OCI-LY1 (cell line): ENCODE measurements at regions not wholly inside any gene's neighbourhood (a gene's known extent, or its start where the extent isn't known, plus 50 kb on each side); places are given as distances from the start of the nearest gene placed in this dataset.
"Not testable (repeated sequence)": the region's sequence is repeated elsewhere in the genome, so short reads cannot be mapped to it uniquely, and the experiment has no call there.

Experiments
- H2AFZ ChIP-seq: fragments of 200-600 bp; sonication (generic), shearing (Covaris generic); 2 replicates; pipeline ENCODE4 v1.6.0; 2014; ENCODE audit warnings: antibody characterized with exemption, mild to moderate bottlenecking, low read length
- H3F3A ChIP-seq: fragments of 200-600 bp; sonication (generic), shearing (Covaris generic); 2 replicates; pipeline ENCODE4 v1.6.0; 2014; ENCODE audit warnings: mild to moderate bottlenecking, antibody characterized with exemption, low read length, moderate library complexity; ENCODE audit not compliant: insufficient read depth
- H3K27ac ChIP-seq: fragments of 200-600 bp; sonication (generic); 2 replicates; pipeline ENCODE4 v1.5.1; 2014; ENCODE audit warnings: low read length, mixed run types, mild to moderate bottlenecking, low read depth; ENCODE audit not compliant: poor library complexity, severe bottlenecking
- H3K27me3 ChIP-seq: fragments of 200-600 bp; sonication (generic); 2 replicates; pipeline ENCODE4 v1.6.0; 2014; ENCODE audit warnings: antibody characterized with exemption, mild to moderate bottlenecking, low read length, moderate library complexity; ENCODE audit not compliant: insufficient read depth
- H3K36me3 ChIP-seq: fragments of 200-600 bp; sonication (generic); 2 replicates; pipeline ENCODE4 v1.6.1; 2014; ENCODE audit warnings: mild to moderate bottlenecking, antibody characterized with exemption, low read length, moderate library complexity, mixed read lengths; ENCODE audit not compliant: insufficient read depth
- H3K4me1 ChIP-seq: fragments of 200-600 bp; sonication (generic); 2 replicates; pipeline ENCODE4 v1.5.1; 2014; ENCODE audit warnings: mild to moderate bottlenecking, low read length, moderate library complexity; ENCODE audit not compliant: insufficient read depth, severe bottlenecking
- H3K4me2 ChIP-seq: fragments of 200-600 bp; sonication (generic), shearing (Covaris generic); 2 replicates; pipeline ENCODE4 v1.6.1; 2014; ENCODE audit warnings: low read length
- H3K4me3 ChIP-seq: fragments of 200-600 bp; sonication (generic); 2 replicates; pipeline ENCODE4 v1.5.1; 2014; ENCODE audit warnings: low read length, low read depth, mild to moderate bottlenecking, mixed read lengths; ENCODE audit not compliant: poor library complexity, severe bottlenecking
- H3K79me2 ChIP-seq: fragments of 200-600 bp; shearing (Covaris generic); 2 replicates; pipeline ENCODE4 v1.6.1; 2016; ENCODE audit warnings: mixed run types, low read length, mixed read lengths; ENCODE audit not compliant: insufficient read depth
- H3K9ac ChIP-seq: fragments of 200-600 bp; sonication (generic), shearing (Covaris generic); 2 replicates; pipeline ENCODE4 v1.6.1; 2014; ENCODE audit warnings: mild to moderate bottlenecking, low read length, mixed read lengths
- H3K9me2 ChIP-seq: fragments of 200-600 bp; sonication (generic), shearing (Covaris generic); 2 replicates; pipeline ENCODE4 v1.6.1; 2014; ENCODE audit warnings: low read depth, mild to moderate bottlenecking, low read length, mixed read lengths
- H3K9me3 ChIP-seq: fragments of 200-600 bp; shearing (Covaris generic); 2 replicates; pipeline ENCODE4 v1.6.1; 2014; ENCODE audit warnings: low read length, mixed read lengths
- H4K20me1 ChIP-seq: fragments of 200-600 bp; sonication (generic), shearing (Covaris generic); 2 replicates; pipeline ENCODE4 v1.6.0; 2016; ENCODE audit warnings: mild to moderate bottlenecking, low read length; ENCODE audit not compliant: insufficient read depth
- CTCF ChIP-seq: fragments of 200-600 bp; sonication (generic), shearing (Covaris generic); IDR thresholded peaks from 2 replicates; pipeline ENCODE4 v1.5.1; 2017; ENCODE audit warnings: mild to moderate bottlenecking, antibody characterized with exemption, low read length, moderate library complexity, mixed read lengths
- EZH2 ChIP-seq: fragments of 200-600 bp; sonication (generic), shearing (Covaris generic); IDR thresholded peaks from 2 replicates; pipeline ENCODE4 v1.8.0; 2017; ENCODE audit warnings: borderline replicate concordance, mixed run types, mild to moderate bottlenecking, antibody characterized with exemption, low read length, moderate library complexity, mixed read lengths

- H3K4me3 ChIP-seq = no peak overlapping the region
- no peaks in the 10 kb centered on the region for H3K79me2 ChIP-seq
- H3K4me1 ChIP-seq = no peaks in the 10 kb centered on the region
- no peak overlapping the region for H3K9ac ChIP-seq
- no peaks in the 10 kb centered on the region for H3K36me3 ChIP-seq
- H3K9me3 ChIP-seq = no peaks in the 10 kb centered on the region
- H3K27ac ChIP-seq = no peak overlapping the region
- H2AFZ ChIP-seq = no peak overlapping the region
- H3K4me2 ChIP-seq = no peak overlapping the region
- no peaks in the 10 kb centered on the region for H4K20me1 ChIP-seq
- no peaks in the 10 kb centered on the region for H3K9me2 ChIP-seq
- TF ChIP-seq CTCF = no peak
- no peak for TF ChIP-seq EZH2
- H3K27me3 ChIP-seq = peaks cover 13% of the 10 kb centered on the region; the same call in 1 of the 2 replicates
- H3F3A ChIP-seq = no peaks in the 10 kb centered on the region
These were observed 195.9 kb upstream of the PPP1R26 start for GRCh38 chr9:135283671-135284070.

- no peaks in the 10 kb centered on the region for H4K20me1 ChIP-seq
- H3K27me3 ChIP-seq = peaks cover 9% of the 10 kb centered on the region; the same call in 1 of the 2 replicates
- no peak overlapping the region for H3K9ac ChIP-seq
These were observed 195.0 kb upstream of the PPP1R26 start for GRCh38 chr9:135284386-135285134.

GRCh38 chr9:135286187-135286925 is 193.2 kb upstream of the PPP1R26 start:
- not testable (repeated sequence) for H3K9me3 ChIP-seq, H3F3A ChIP-seq, H3K4me2 ChIP-seq, H3K4me3 ChIP-seq, H3K9ac ChIP-seq, H3K79me2 ChIP-seq, H2AFZ ChIP-seq, H3K36me3 ChIP-seq, H4K20me1 ChIP-seq, H3K4me1 ChIP-seq, H3K9me2 ChIP-seq, H3K27me3 ChIP-seq, H3K27ac ChIP-seq

More at GRCh38 chr9:135284386-135285134, 195.0 kb upstream of the PPP1R26 start:
- Histone ChIP-seq H3K9me3 (no peaks in the 10 kb centered on the region), H3K27ac (no peak overlapping the region), H3K4me2 (no peak overlapping the region), H3K79me2 (no peaks in the 10 kb centered on the region), H3K4me3 (no peak overlapping the region), H2AFZ (no peak overlapping the region), H3F3A (no peaks in the 10 kb centered on the region), H3K4me1 (no peaks in the 10 kb centered on the region), H3K9me2 (no peaks in the 10 kb centered on the region), H3K36me3 (no peaks in the 10 kb centered on the region)
- no peak for TF ChIP-seq CTCF
- TF ChIP-seq EZH2 = no peak

GRCh38 chr9:135286961-135287360 is 192.6 kb upstream of the PPP1R26 start:
- H3K79me2 ChIP-seq = no peaks in the 10 kb centered on the region
- H3K27ac ChIP-seq = no peak overlapping the region
- no peak overlapping the region for H3K4me2 ChIP-seq
- no peaks in the 10 kb centered on the region for H3K9me3 ChIP-seq
- TF ChIP-seq CTCF (no peak), EZH2 (no peak)
- no peaks in the 10 kb centered on the region for H3K9me2 ChIP-seq
- H3K27me3 ChIP-seq = no peaks in the 10 kb centered on the region
- no peaks in the 10 kb centered on the region for H4K20me1 ChIP-seq
- no peak overlapping the region for H3K4me3 ChIP-seq
- H3K9ac ChIP-seq = no peak overlapping the region
- H3K36me3 ChIP-seq = no peaks in the 10 kb centered on the region
- no peaks in the 10 kb centered on the region for H3K4me1 ChIP-seq
- no peaks in the 10 kb centered on the region for H3F3A ChIP-seq
- H2AFZ ChIP-seq = no peak overlapping the region
